Anterior cingulate cortex (tissue), 58 donors: ENCODE measurements at regions not wholly inside any gene's neighbourhood (a gene's known extent, or its start where the extent isn't known, plus 50 kb on each side); places are given as distances from the start of the nearest gene placed in this dataset.

ENCODE experiments used
- DNase-seq, 58 donors: peaks; one replicate each; lab custom pipeline; 2025; lab: John Stamatoyannopoulos, UW

DNA sequence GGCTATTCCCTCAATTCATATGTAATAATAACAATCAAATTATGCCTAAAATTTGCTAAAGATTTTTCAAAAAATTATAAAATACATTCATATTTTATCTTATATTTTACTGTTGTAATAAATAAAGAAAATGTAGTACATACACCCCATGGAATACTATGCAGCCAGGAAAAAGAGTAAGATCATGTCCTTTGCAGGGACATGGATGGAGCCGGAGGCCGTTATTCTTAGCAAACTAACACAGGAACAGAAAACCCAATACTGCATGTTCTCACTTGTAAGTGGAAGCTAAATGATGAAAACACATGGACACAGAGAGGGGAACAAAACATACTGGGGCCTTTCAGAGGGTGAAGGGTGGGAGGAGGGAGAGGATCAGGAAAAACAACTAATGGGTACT is 584.2 kb upstream of the MMS22L start:
- no peak for DNase-seq

DNA sequence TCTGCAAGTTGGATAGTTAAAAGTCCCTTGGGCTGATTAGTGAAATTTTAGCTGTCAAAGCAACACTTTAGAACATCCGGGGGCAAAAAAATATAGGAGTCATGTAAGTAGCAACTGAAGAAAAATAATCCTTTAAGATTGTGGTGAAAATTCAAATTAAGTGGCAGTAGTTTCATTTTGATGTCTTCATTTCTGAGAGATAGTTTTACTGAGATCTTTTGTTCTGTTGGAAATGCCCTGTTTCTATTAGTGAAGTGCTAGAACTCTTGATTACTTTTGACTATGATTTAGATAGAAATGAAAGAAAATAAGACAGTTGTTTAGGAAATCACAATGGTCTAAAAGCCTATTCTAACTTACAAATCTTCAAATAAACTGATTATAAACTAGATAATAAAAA is 587.3 kb upstream of the MMS22L start:
- no peak for DNase-seq

DNA sequence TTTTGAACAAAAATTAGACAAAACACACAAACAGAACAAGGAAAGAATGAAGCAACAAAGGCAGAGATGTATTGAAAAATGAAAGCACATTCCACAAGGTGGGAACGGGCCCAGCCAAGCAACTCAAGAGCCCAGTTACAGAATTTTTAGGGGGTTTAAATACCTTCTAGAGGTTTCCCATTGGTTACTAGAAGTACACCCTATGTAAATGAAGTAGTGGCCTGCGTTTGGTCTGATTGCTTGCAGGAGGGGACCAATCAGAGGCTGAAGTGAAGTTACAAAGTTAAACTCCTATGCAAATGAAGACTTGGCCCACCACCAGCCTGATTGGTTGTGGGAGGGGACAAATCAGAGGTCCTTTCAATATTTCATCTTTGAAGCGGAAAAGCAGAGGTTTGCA is 593.7 kb upstream of the MMS22L start:
- DNase-seq = no peak

DNA sequence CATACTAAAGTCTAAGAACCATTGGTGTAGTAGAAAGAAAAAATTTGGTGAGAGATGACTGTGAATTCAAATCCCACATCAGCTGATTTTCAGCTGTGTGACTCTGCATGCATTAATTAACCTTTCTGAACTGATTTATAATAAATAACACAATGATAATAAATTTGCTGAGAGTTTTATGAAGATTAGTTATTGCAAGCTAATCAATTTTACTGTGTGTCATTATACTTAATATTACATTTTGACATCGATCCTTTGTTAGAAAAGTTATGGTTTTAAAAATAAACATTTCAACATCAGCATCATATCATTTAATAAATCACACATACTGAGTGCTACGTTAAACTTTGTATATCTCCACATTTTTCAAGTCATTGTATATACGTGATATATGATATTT is 599.7 kb upstream of the MMS22L start:
- DNase-seq = no peak

DNA sequence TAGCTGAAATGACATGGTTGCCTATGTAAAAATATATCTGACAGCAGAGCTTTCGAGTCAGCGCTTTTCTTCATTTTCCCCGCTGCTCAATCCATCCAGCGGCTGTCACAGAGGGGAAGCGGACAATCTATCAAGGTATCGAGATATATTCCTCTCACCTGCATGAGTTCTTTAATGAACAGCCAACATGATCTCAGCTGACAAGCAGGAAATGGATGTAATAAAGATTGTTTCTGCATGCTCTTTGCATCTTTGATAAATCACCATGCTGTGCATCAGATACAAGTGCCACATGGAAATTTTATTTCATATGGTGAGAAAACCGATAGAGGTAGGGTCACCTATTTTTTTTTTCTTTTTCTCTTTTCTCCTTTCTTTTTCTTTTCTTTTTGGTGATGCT is 602.3 kb upstream of the MMS22L start:
- no peak for DNase-seq

DNA sequence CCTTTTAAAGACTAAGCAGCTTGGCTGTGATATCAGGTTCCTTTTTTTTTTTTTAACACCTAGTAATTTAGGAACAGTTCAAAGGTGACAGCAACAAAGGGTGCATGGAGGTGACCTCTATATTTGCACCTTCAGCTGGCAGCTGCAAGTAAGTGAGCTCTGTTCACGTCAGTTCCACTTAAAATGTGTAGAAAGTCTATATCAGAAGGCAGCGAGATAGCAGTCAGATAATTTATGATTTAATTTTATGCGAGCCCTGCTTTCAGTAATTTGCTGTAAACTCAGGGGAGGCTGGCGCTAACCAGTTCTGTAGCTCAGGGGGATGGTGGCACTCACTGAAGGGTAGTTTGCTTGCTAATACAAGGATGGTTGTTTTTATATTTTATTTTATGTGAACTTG is 602.8 kb upstream of the MMS22L start:
- DNase-seq = no peak

DNA sequence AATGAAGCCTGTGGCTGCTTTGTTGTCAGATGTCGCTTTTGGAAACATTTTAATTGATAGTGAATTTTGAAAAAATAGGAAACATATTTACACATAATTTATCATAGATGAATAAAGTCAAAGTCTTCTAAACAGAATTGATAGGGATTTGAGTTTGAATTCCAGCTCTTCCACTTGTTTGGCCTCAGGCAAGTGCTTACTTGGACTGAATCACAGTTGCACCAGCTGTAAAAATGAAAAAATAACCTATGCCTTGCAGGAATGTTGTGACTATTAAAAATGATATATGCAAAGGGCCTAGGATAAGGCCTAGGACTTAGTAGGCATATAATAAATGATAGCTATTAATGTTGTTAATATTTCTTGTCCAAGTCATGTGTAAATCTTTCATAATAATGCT is 618.5 kb upstream of the MMS22L start:
- DNase-seq = no peak

DNA sequence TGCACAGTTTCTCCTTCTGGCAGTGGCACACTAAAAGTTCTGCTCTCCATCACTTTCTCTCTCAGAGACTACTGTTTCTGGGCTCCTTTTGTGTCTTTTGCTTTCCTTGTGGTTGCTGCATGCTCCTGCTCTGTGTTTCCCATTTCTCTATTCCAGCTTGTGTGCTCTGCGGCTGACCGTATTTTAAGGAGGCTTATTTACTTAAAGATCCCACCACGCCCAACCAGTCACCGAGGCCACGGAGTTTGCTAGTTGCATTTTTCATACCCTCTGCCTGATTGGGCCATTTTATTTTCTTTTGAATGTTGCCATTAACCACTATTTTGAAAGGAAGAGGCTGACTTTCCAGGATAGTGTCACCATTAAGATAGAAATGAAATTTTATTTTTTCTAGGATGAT is 626.4 kb upstream of the MMS22L start:
- no peak for DNase-seq

DNA sequence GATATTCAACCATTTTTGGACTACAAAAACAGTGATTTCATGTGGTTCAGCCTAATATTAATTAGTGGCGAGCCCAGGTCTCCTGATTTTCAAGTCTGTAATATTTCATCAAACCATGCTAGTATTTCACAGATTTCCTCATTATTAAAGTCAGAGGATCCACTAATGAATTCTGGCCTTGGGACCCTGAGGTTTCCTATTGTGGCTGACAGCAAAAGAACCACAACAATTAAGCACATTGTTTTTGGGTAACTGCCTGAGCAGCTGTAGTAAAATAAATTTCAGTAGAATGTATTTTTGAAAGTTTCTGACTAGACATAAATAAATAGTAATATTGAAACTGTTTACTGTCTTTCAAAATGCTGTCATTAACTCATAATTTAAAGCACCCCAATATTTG is 630.7 kb upstream of the MMS22L start:
- no peak for DNase-seq

DNA sequence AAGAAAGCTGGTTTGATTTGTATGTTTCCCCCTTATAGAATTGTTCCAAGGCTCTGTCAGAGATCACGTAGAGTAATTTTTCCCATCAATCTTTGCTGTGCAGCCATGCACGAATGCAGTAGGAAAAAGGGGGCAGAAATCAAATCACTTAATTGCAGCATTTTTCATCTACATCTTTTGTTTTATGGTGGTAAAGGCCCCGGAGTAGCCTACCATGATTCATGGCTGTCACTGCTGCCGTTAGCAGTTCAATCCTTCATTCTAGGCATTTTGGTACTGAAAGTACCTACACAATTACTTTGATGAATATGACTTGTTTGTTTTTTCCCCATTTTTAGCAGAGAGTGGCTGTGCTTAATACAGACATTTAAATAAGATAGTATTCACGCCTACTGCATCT is 631.9 kb upstream of the MMS22L start:
- DNase-seq = no peak

DNA sequence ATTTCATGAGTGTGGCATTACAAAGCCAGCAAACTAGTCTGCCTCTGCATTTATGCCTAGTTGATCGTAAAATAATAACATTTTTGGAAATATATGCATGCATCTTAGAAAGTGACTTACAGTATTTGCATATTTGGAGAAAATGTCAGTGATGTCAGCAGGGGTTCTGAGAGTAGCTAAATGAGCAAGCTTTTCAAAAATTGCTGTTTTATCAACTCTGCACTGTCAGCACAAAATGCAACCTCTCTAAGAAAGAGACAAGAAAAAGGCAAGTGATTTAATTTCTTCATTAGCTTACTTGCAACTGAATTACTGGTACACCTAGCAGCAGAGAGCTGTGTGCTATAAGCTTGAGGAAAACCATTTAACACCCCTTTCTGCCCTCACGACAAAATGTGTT is 632.5 kb upstream of the MMS22L start:
- DNase-seq = no peak

DNA sequence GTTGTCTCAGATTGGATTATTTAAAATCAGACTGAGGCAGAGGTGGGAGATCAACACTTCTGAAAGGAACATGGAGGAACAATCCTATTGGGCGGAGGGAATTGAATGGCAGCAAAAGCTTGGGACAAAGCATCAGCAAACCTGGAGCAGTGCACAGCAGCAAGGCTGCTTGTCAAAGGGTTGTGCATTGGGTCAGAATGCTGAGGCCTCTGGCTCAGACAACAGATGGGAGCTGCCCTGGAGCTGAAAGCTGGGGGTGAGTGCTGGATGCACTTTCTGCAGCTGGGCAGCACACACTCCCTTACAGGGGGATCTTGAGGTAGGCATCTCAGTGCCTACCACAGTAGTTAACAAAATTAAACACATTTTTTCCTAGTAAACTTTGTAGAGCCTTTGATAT is 634.4 kb upstream of the MMS22L start:
- no peak for DNase-seq

DNA sequence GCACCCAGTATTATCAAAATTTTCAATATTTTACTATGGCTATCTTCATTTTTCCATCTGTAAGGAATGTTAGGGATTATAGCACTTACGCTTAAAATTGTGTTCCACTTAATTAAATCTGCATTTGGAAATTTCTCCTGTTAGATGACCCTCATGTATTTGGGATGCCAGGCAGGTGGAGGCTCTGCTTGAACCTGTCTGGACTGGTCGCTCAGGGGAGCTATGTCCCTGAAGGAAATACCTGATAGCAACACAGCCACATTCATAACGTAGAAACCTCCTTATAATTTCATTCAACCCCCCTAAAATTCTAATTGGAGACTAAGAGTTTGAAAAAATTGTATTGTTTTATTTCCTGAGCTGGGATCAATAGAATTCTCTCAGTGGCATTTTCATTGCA is 636.0 kb upstream of the MMS22L start:
- DNase-seq = no peak

DNA sequence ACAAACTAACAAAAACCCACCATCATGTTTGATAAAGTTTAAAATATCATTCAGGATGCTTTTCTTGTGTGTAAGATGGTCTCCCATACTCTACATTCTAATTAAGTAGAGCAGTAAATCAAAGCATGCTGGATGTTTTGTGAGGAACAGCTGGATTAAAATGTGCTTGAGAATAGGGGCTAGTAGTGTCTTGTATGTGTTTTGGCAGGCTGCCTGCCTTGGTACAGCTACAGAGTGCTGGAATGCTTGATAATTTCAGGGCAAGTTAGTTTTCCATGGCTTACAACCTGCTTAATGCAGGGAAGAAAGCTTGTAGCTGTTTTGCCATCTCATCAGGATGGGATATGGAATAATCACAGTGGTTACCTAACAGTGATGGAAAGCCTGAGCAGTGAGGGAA is 636.6 kb upstream of the MMS22L start:
- no peak for DNase-seq

DNA sequence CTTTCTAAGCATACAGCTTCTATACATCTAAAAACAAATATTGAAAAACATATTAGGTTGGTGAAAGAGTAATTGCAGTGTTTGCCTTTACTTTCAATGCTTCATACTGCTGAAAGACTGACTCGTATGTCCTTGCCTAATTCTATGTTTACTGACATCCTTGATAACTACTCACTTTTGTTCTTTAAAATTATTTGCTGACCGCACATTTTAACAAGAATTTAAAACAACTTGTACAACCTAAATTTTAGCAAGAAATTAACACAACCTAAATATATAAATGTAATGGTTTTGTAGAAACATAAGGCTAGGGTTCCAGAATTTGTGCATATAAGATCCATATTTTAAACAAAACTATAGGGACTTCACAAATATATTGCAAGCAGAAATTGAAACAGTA is 640.2 kb upstream of the MMS22L start:
- DNase-seq = no peak

DNA sequence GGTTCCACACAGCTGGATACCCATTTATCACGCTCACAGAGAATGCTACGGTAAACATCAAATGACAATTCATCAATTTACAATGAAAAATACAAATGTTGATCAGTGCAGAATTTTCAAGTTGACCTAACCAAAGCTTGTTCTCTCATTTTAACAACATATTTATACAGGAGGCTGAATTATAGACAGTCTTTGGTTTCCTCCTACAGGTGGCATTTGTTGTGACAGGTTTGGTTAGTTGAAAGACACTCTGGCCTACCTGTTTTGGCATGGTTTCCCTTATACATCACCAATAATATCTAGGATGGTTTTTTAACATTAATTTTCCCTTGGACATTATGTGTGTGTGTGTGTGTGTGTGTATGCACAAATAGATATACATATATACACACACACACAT is 642.5 kb upstream of the MMS22L start:
- DNase-seq = no peak

DNA sequence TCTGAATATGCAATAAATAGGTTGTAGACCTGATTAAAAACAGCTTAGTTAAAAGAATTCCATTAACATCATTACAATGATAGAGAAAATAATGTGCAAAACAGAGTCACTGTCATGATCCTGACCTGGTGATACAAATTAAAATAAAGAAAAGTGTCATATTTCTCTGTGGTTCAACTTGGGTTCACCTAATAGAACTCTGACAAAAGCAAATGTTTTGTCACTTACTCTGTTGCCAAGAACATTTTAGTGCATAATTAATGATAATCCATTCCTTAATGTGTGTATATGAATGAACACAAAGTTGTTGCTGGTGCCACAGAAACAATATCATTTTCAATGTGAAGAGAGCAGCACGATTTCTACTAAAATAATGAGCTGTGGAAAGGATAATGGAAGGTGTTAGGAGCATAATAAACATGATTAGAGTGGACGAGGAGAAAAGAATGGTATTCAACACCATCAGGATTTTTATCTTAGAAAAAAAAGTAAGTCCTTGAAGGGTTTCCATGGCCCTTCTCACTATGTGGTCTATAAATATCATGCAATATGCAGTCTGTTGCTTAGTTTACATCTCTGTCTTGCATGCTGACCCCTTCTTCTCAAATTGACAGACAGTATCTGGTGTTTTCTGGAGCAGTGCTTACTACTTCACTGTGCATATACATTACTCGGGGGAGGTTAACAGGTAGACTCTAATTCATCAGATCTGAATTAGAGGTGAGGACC is 656.6 kb upstream of the MMS22L start:
- DNase-seq = no peak

DNA sequence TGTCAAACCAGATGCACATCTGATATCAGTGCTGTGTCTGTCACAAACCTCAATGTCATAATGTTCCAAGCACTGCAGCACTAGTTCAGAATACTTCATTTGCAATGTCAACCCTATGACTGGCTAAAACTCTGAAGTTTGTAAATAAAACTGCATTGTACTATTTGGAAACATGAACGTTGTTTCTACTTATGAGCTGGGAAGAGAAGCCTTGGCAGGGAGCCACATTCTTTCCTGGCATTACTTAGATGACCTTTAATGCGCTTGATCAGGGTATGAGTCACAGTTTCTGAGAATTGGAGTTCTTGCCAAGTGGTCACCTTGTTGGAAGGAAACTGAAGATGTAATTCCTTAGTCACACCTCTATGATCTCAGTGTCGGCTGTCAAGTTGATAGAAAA is 664.8 kb upstream of the MMS22L start:
- peak in 1 of 58 donors; percentile 16 for DNase-seq

DNA sequence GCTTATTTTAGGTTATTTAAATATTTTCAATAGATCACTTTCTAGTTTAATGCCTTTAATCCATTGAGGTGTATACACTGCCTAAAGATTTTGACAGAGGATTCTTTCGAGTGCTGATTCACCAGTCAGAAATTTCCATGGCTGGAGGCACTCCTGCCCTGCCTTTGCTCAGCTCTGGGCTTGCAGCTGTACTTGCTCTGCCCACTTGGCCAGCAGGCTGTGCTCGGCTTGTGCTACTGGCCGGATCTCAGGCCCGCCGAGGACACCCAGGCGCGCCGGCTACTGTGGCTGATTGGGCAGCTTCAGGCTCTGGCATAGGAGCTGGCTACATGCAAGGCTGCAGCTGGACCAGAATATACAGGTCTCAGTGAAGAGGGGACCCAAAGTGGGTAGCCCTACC is 675.1 kb upstream of the MMS22L start:
- peak in 4 of 58 donors; percentile 1 to 9 (median 3) for DNase-seq

DNA sequence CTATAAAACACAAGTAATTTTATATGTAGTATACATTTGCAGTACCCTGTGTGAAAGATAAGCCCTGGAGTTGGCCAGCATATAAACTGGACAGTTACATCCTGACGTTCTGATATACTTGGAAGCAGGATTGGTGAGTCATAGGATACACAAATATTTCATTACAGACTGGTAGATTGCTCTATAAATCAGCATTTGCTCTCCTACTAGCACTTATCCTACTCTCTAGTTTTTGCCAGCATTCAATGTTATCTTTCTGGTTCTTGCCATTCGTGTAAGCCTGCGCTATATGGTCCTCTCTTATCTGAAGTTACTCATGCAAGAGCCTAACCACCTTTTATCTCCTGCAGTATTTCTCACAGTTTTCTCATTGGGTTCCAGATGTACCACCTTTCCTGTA is 680.2 kb upstream of the MMS22L start:
- DNase-seq = no peak

DNA sequence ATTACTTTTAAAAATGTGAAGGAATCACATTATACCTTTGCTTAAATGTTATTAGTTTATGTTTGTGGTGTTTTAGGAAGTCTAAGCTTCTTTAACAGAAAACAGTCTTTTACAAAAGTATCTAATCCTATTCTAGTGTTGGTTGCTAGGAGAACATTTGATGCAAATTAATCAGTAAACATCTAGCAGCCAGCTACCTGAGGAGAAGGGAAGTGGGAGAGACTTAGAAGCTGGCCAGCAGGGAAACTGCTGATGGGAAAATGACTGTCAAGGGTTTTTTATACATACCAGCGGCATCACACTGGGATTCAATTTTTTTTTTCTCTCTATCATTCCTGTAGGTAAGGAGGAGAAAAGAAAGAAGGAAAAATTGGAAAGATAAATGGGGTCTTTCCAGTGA is 686.0 kb upstream of the MMS22L start:
- no peak for DNase-seq

DNA sequence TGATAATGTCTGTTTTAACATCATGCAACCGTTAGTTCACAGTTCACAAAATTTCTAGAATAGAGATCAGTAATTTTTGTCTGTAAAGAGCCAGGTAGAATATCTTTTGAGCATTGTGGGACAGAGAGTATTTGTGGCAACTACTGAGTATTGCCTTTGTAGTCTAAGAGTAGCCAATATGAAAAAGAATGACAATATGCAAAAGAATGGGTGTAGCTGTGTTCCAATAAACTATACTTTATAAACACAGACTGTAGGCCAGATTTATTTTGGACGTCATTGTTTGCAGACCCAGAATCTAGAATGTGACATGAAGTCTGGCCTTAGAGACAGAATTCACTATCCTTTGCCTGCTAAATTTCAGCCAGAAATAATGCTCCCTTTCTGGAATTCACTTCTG is 694.1 kb upstream of the MMS22L start:
- no peak for DNase-seq

DNA sequence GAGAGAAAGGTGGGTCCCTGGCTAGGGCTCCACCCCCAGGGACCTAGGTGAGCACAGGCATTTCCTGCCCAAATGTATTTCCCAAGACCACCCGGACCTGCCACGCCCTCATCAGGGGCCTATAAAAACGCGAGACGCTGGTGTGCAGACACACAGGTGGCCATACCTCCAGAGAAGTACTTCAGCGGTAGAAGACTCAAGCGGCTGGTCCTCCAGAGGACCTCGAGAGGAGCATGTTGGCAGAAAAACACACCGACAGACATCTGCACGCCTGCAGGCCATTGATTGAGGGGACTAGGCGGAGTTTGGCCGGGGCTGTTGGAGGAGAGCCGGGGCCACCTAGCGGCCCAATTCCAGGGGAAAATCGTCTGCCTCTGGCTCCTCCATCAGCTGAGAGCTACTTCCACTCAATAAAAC is 695.8 kb upstream of the MMS22L start:
- DNase-seq = no peak
